ENCODE measurements at regions not wholly inside any gene's neighbourhood (a gene's known extent, or its start where the extent isn't known, plus 50 kb on each side); places are given as distances from the start of the nearest gene placed in this dataset.

DNA sequence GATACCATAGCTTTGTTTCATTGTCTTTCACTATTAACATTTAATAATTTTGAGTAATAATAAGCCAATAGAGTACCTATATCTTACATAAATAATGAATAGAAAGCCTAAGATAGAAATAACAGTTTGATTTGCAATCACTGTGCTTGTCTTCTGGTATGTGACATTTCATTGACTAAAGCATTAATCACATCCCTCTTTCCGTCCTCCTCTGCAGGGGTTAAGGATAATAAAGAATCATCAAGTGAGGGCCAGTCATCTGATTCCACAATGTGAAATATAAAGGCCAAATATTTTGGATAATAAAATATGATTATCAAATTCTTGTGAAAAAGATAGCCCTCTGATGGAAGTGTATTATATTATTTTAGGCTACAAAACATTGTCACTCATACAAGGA, 2073.4 kb downstream of the ARAP2 start:
- no peak for DNase-seq
- Histone ChIP-seq H3K36me3 (no peaks in the 10 kb centered on the region), H3K4me1 (no peaks in the 10 kb centered on the region), H3K27me3 (no peaks in the 10 kb centered on the region), H3K4me3 (ENCODE audit: low read depth, low read length) (no peak overlapping the region), H3K9me3 (no peaks in the 10 kb centered on the region)
- TF ChIP-seq, protein P1, sequence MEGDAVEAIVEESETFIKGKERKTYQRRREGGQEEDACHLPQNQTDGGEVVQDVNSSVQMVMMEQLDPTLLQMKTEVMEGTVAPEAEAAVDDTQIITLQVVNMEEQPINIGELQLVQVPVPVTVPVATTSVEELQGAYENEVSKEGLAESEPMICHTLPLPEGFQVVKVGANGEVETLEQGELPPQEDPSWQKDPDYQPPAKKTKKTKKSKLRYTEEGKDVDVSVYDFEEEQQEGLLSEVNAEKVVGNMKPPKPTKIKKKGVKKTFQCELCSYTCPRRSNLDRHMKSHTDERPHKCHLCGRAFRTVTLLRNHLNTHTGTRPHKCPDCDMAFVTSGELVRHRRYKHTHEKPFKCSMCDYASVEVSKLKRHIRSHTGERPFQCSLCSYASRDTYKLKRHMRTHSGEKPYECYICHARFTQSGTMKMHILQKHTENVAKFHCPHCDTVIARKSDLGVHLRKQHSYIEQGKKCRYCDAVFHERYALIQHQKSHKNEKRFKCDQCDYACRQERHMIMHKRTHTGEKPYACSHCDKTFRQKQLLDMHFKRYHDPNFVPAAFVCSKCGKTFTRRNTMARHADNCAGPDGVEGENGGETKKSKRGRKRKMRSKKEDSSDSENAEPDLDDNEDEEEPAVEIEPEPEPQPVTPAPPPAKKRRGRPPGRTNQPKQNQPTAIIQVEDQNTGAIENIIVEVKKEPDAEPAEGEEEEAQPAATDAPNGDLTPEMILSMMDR (IDR thresholded peaks at IDR 0.05; ENCODE audit: low read depth, low read length): no peak

DNA sequence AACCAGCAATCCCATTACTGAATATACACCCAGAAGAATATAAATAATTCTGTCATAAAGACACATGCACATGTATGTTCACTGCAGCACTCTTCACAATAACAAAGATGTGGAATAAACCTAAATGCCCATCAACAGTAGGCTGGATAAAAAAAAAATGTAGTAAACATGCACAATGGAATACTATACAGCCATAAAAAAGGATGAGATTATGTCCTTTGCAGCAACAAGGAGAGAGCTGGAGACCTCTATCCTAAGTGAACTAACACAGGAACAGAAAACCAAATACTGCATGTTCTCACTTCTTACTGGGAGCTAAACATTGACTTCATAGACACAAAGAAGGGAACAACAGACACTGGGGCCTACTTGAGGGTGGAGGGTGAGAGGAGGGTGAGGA, 2067.7 kb downstream of the ARAP2 start:
- no peaks in the 10 kb centered on the region for H3K9me3 ChIP-seq
- H3K4me1 ChIP-seq: no peaks in the 10 kb centered on the region; the same call in 1 of the 2 replicates
- H3K36me3 ChIP-seq: no peaks in the 10 kb centered on the region
- DNase-seq: no peak
- H3K27me3 ChIP-seq: no peaks in the 10 kb centered on the region
- no peak overlapping the region for H3K4me3 ChIP-seq (ENCODE audit: low read depth, low read length)
- TF ChIP-seq, protein P1 (IDR thresholded peaks at IDR 0.05; ENCODE audit: low read depth, low read length): no peak

DNA sequence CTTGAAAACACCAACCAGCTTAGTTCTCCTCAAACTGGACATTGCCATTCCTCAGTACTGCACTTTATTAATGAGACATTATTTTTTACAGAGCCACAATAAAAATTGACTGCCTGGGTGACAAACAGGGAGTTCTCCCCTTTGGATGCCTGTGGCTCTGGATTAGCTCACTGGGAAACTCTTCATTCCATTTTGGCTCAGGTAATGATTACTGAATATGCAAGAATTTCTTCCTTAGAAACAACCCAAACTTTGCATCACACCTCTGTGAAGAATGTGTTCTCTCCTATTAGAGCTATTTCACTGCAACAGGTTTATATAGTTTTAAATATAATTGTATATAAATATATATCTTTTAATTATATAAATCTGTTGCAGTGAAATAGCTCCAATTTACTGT, 2065.8 kb downstream of the ARAP2 start:
- no peaks in the 10 kb centered on the region; the same call in 1 of the 2 replicates for H3K4me1 ChIP-seq
- H3K9me3 ChIP-seq: no peaks in the 10 kb centered on the region
- H3K4me3 ChIP-seq (ENCODE audit: low read depth, low read length): no peak overlapping the region
- no peaks in the 10 kb centered on the region for H3K36me3 ChIP-seq
- no peaks in the 10 kb centered on the region for H3K27me3 ChIP-seq
- no peak for DNase-seq
- TF ChIP-seq, protein P1 (IDR thresholded peaks at IDR 0.05; ENCODE audit: low read depth, low read length): no peak

DNA sequence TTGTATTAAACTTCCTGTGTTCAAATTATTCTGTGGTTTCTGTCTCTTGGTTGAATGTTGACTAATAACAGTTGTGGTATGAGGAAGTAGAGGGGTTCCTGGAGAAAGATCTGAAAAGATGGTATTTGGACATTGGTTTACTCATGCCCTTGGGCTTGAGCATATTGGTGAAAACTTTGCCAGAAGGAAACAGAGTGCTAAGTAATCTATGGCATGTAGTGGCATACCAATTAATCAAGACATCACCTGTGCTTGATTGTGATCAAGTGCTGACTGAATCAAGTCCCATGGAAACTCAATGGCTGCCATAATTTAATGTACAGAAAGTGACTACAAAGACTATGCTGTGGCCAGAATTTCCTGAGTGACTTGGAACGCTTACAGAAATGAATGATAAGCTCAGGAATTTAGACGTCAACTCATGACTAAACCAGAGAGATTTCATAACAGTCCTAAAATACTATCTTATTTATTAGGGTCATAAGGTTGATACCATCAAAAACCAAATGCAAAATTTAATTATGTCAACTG, 2062.9 kb downstream of the ARAP2 start:
- no peak for DNase-seq
- H3K4me1 ChIP-seq: no peaks in the 10 kb centered on the region; the same call in 1 of the 2 replicates
- H3K36me3 ChIP-seq: no peaks in the 10 kb centered on the region
- no peaks in the 10 kb centered on the region for H3K27me3 ChIP-seq
- no peak overlapping the region for H3K4me3 ChIP-seq (ENCODE audit: low read depth, low read length)
- no peaks in the 10 kb centered on the region for H3K9me3 ChIP-seq
- TF ChIP-seq, protein P1 (IDR thresholded peaks at IDR 0.05; ENCODE audit: low read depth, low read length): no peak

DNA sequence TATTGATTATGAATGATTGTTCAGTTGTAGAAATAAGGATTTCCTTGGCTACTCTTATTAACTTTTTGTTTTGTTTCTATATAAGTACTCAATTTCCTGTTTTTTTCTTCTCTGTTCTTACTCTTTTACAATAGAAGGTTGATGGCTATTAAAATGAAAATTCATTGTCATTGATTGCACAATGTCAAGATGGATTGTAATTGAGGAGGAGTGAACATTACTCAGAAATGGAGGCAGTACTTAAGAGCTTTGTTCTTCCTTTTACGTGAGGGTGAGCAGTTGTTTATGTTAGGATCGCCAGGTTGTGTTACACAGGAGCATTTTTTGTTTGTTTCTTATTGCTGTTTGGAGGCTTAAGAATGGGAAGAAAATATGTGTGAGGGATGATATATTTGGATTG, 2062.4 kb downstream of the ARAP2 start:
- H3K4me3 ChIP-seq (ENCODE audit: low read depth, low read length): no peak overlapping the region
- H3K9me3 ChIP-seq: no peaks in the 10 kb centered on the region
- no peak for DNase-seq
- H3K27me3 ChIP-seq: no peaks in the 10 kb centered on the region
- no peaks in the 10 kb centered on the region; the same call in 1 of the 2 replicates for H3K4me1 ChIP-seq
- TF ChIP-seq, protein P1 (IDR thresholded peaks at IDR 0.05; ENCODE audit: low read depth, low read length): no peak
- no peaks in the 10 kb centered on the region for H3K36me3 ChIP-seq

DNA sequence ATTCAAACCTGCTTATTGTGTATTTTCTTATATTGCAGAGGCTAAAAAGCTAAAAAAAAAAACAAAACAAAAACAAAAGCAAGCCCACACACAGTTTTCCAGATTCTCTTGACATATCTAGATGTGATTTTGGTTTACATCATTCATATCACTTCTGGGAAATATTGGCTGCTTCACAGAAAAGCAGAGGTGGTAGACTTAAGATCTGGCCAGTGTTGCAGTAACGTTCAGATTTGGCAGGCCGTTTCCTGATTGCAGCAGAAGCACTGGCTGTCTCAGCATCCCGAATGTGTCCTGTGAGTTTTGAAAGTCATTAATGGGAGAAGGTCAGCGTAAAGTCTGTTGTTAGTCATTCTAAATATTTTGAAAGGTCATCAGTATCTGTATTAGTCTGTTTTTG, 2062.0 kb downstream of the ARAP2 start:
- Histone ChIP-seq H3K36me3 (no peaks in the 10 kb centered on the region), H3K4me1 (no peaks in the 10 kb centered on the region; the same call in 1 of the 2 replicates), H3K27me3 (no peaks in the 10 kb centered on the region), H3K4me3 (ENCODE audit: low read depth, low read length) (no peak overlapping the region), H3K9me3 (no peaks in the 10 kb centered on the region)
- no peak for DNase-seq
- TF ChIP-seq, protein P1 (IDR thresholded peaks at IDR 0.05; ENCODE audit: low read depth, low read length): no peak

Measured in BE2C (cell line).